HCT116 (cell line): ENCODE measurements at regions not wholly inside any gene's neighbourhood (a gene's known extent, or its start where the extent isn't known, plus 50 kb on each side); places are given as distances from the start of the nearest gene placed in this dataset.
"Not testable (repeated sequence)": the region's sequence is repeated elsewhere in the genome, so short reads cannot be mapped to it uniquely, and the experiment has no call there.

Experiments
- ATAC-seq: fragments of 200-7000 bp; cut with Tn5 transposase; 2 replicates; pipeline ENCODE4 v1.9.1; 2020; ENCODE audit warnings: mild to moderate bottlenecking, moderate library complexity
- BruUV-seq: library from RNA; stranded (reverse); fragments of 400-500 nt; replicated peaks from 2 replicates; lab custom pipeline; 2021; lab: Mats Ljungman, UMichigan
- CTCF ChIA-PET: fragments of 300-600 bp; sonication (Branson Sonifier 250); formaldehyde crosslinking; loops from one replicate; lab custom pipeline; 2021; ENCODE audit warnings: antibody characterized with exemption; lab: Charles Lee
- POLR2A ChIA-PET: fragments of 300-600, 350-600 bp; sonication (Branson Sonifier 250); formaldehyde crosslinking; loops from one replicate; lab custom pipeline; 2021; ENCODE audit warnings: antibody characterized with exemption; lab: Charles Lee
- RAD21 ChIA-PET, 2 experiments: fragments of 300-600 bp; sonication (Branson Sonifier 250); formaldehyde crosslinking; loops; one replicate each; lab custom pipeline; 2023; ENCODE audit warnings: low total read pairs in 2 of 2; ENCODE audit not compliant: uncharacterized antibody in 2 of 2, unreplicated experiment in 2 of 2, low non-redundant PET in 1 of 2; lab: Charles Lee
- DNase-seq: peaks from one replicate; pipeline ENCODE4 v3.0.0-alpha.2; 2010; ENCODE audit warnings: low read depth, low spot score
- H2AFZ ChIP-seq: fragments of 200-600 bp; shearing (Covaris generic), sonication (generic); 2 replicates; pipeline ENCODE4 v1.6.1; 2017; ENCODE audit warnings: low read depth, mixed run types, mixed read lengths, antibody characterized with exemption, low read length; ENCODE audit not compliant: poor library complexity, severe bottlenecking
- H3K27ac ChIP-seq: 2 replicates; pipeline ENCODE4 v1.5.1; 2012; ENCODE audit warnings: low read depth, low read length
- H3K27me3 ChIP-seq: fragments of 200-600 bp; sonication (generic); 2 replicates; pipeline ENCODE4 v1.6.1; 2016; ENCODE audit warnings: mixed run types, low read length, mixed read lengths; ENCODE audit not compliant: insufficient read depth
- H3K36me3 ChIP-seq, 2 experiments: fragments of 200-500 bp in 1 of 2; fragments of 200-600 bp in 1 of 2; sonication (Bioruptor generic) in 1 of 2; sonication (generic) in 1 of 2; 2 replicates each; pipeline versions ENCODE4 v1.5.1 to v1.6.1; 2014 to 2016; ENCODE audit warnings: low read length in 2 of 2, inconsistent platforms in 1 of 2, mixed read lengths in 1 of 2, mixed run types in 1 of 2; ENCODE audit not compliant: insufficient read depth in 2 of 2, control insufficient read depth in 1 of 2
- H3K4me1 ChIP-seq, 2 experiments: fragments of 200-600 bp in 1 of 2; sonication (generic) in 1 of 2; 2 replicates each; pipeline versions ENCODE4 v1.5.1 to v1.6.1; 2012 to 2017; ENCODE audit warnings: low read length in 2 of 2, inconsistent platforms in 1 of 2, mild to moderate bottlenecking in 1 of 2, mixed read lengths in 1 of 2, mixed run types in 1 of 2, moderate library complexity in 1 of 2; ENCODE audit not compliant: insufficient read depth in 2 of 2, control insufficient read depth in 1 of 2
- H3K4me2 ChIP-seq: fragments of 200-600 bp; sonication (generic); 2 replicates; pipeline ENCODE4 v1.6.1; 2017; ENCODE audit warnings: mixed run types, low read length, mixed read lengths
- H3K4me3 ChIP-seq, 2 experiments: fragments of 200-600 bp in 1 of 2; sonication (generic) in 1 of 2; replicated peaks in 1 of 2; 2 replicates each; pipeline ENCODE4 v1.5.1; 2011 to 2016; ENCODE audit warnings: low read length in 2 of 2, control low read depth in 1 of 2, low read depth in 1 of 2, mild to moderate bottlenecking in 1 of 2, mixed read lengths in 1 of 2, mixed run types in 1 of 2
- H3K79me2 ChIP-seq: fragments of 200-600 bp; sonication (generic); 2 replicates; pipeline ENCODE4 v1.6.1; 2017; ENCODE audit warnings: mild to moderate bottlenecking, mixed run types, low read length, moderate library complexity, mixed read lengths; ENCODE audit not compliant: insufficient read depth
- H3K9ac ChIP-seq: fragments of 200-600 bp; sonication (generic); 2 replicates; pipeline ENCODE4 v1.6.1; 2016; ENCODE audit warnings: low read length, mixed read lengths
- H3K9me2 ChIP-seq: fragments of 200-600 bp; sonication (generic), shearing (Covaris generic); 2 replicates; pipeline ENCODE4 v1.6.1; 2017; ENCODE audit warnings: mixed run types, mild to moderate bottlenecking, moderate library complexity; ENCODE audit not compliant: insufficient read depth
- H3K9me3 ChIP-seq, 2 experiments: fragments of 200-500 bp in 1 of 2; fragments of 200-600 bp in 1 of 2; sonication (Bioruptor generic) in 1 of 2; sonication (generic) in 1 of 2; 2 replicates each; pipeline ENCODE4 v1.6.1; 2014 to 2017; ENCODE audit warnings: low read length in 2 of 2, mixed read lengths in 2 of 2, inconsistent platforms in 1 of 2, low read depth in 1 of 2, mild to moderate bottlenecking in 1 of 2, mixed run types in 1 of 2, moderate library complexity in 1 of 2; ENCODE audit not compliant: control insufficient read depth in 1 of 2, insufficient read depth in 1 of 2
- H4K20me1 ChIP-seq: fragments of 200-600 bp; sonication (generic), shearing (Covaris generic); 2 replicates; pipeline ENCODE4 v1.6.1; 2017; ENCODE audit warnings: mixed run types, mild to moderate bottlenecking, moderate library complexity; ENCODE audit not compliant: insufficient read depth
- ATF3 ChIP-seq: IDR thresholded peaks from 2 replicates; pipeline ENCODE4 v1.6.1; 2012
- CBX3 ChIP-seq: IDR thresholded peaks from 2 replicates; pipeline ENCODE4 v1.6.1; 2012; ENCODE audit warnings: low read depth
- CEBPB ChIP-seq: IDR thresholded peaks from 2 replicates; pipeline ENCODE4 v1.6.1; 2012; ENCODE audit warnings: low read depth
- EGR1 ChIP-seq: IDR thresholded peaks from 2 replicates; pipeline ENCODE4 v1.6.1; 2012; ENCODE audit warnings: low read depth
- ELF1 ChIP-seq: IDR thresholded peaks from 2 replicates; pipeline ENCODE4 v1.6.1; 2012; ENCODE audit warnings: low read depth, borderline replicate concordance
- EZH2 ChIP-seq: fragments of 200-600 bp; sonication (generic); IDR thresholded peaks from 2 replicates; pipeline ENCODE4 v1.6.1; 2017; ENCODE audit warnings: antibody characterized with exemption, mixed run types
- EZH2phosphoT487 ChIP-seq: fragments of 200-600 bp; IDR thresholded peaks from 2 replicates; pipeline ENCODE4 v1.6.1; 2018; ENCODE audit warnings: antibody characterized with exemption, borderline replicate concordance
- FOSL1 ChIP-seq: IDR thresholded peaks from 2 replicates; pipeline ENCODE4 v1.6.1; 2012; ENCODE audit warnings: low read depth
- JUND ChIP-seq: IDR thresholded peaks from 2 replicates; pipeline ENCODE4 v1.6.1; 2012
- MAX ChIP-seq: IDR thresholded peaks from 2 replicates; pipeline ENCODE4 v1.6.1; 2012
- POLR2A ChIP-seq: IDR thresholded peaks from 2 replicates; pipeline ENCODE4 v1.7.0; 2011; ENCODE audit warnings: borderline replicate concordance; ENCODE audit not compliant: insufficient read depth, insufficient read length; ENCODE audit errors: extremely low read depth
- POLR2AphosphoS5 ChIP-seq: IDR thresholded peaks from 2 replicates; pipeline ENCODE4 v1.6.1; 2011; ENCODE audit warnings: mild to moderate bottlenecking, low read depth, low read length, moderate library complexity
- RAD21 ChIP-seq: IDR thresholded peaks from 2 replicates; pipeline ENCODE4 v1.6.1; 2012; ENCODE audit warnings: low read depth, mild to moderate bottlenecking
- SIN3A ChIP-seq: IDR thresholded peaks from 2 replicates; pipeline ENCODE4 v1.6.1; 2012; ENCODE audit warnings: low read depth
- YY1 ChIP-seq: IDR thresholded peaks from 2 replicates; pipeline ENCODE4 v1.6.1; 2011; ENCODE audit warnings: low read length, low read depth, moderate library complexity, mild to moderate bottlenecking; ENCODE audit not compliant: insufficient replicate concordance; ENCODE audit errors: extremely low read depth
- ZNF274 ChIP-seq: fragments of 200-500 bp; sonication (Bioruptor generic); IDR thresholded peaks from 2 replicates; pipeline ENCODE4 v1.6.1; 2014; ENCODE audit warnings: mild to moderate bottlenecking, low read depth, low read length, inconsistent platforms
- intact Hi-C: fragments of 100-400 bp; cut with micrococcal nuclease; formaldehyde crosslinking; loops from 2 replicates; pipeline ENCODE4 v1.10.0; 2022
- TF ChIP-seq, protein P1 (sequence below): IDR thresholded peaks from 2 replicates; pipeline ENCODE4 v1.6.1; 2011; ENCODE audit warnings: mild to moderate bottlenecking, low read length, moderate library complexity; ENCODE audit not compliant: insufficient replicate concordance; ENCODE audit errors: extremely low read depth

GRCh38 chr21:17279663-17280062, 233.2 kb upstream of the CXADR start:
- Histone ChIP-seq H3K9me2 (no peaks in the 10 kb centered on the region), H3K4me3 (no peak overlapping the region), H3K4me2 (no peak overlapping the region), H3K36me3 (no peaks in the 10 kb centered on the region), H2AFZ (no peak overlapping the region), H4K20me1 (no peaks in the 10 kb centered on the region), H3K9ac (no peak overlapping the region), H3K79me2 (no peaks in the 10 kb centered on the region)
- ATAC-seq (no peak), DNase-seq (no peak)
- POLR2A ChIA-PET: no interaction called here
- RAD21 ChIA-PET: no interaction called here
- no TSS peak for BruUV-seq
- TF ChIP-seq EZH2 (no peak), EZH2phosphoT487 (no peak), MAX (no peak), EGR1 (no peak), CBX3 (no peak), YY1 (no peak), ATF3 (no peak), CEBPB (no peak), JUND (no peak), ZNF274 (no peak), ELF1 (no peak), RAD21 (no peak), POLR2AphosphoS5 (no peak), SIN3A (no peak), FOSL1 (no peak), POLR2A (no peak)
- TF ChIP-seq, protein P1, sequence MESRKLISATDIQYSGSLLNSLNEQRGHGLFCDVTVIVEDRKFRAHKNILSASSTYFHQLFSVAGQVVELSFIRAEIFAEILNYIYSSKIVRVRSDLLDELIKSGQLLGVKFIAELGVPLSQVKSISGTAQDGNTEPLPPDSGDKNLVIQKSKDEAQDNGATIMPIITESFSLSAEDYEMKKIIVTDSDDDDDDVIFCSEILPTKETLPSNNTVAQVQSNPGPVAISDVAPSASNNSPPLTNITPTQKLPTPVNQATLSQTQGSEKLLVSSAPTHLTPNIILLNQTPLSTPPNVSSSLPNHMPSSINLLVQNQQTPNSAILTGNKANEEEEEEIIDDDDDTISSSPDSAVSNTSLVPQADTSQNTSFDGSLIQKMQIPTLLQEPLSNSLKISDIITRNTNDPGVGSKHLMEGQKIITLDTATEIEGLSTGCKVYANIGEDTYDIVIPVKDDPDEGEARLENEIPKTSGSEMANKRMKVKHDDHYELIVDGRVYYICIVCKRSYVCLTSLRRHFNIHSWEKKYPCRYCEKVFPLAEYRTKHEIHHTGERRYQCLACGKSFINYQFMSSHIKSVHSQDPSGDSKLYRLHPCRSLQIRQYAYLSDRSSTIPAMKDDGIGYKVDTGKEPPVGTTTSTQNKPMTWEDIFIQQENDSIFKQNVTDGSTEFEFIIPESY: no peak
- TF ChIP-seq, all 23 proteins: peak for 0
- Histone ChIP-seq H3K4me1 (no peaks in the 10 kb centered on the region), H3K27me3 (no peaks in the 10 kb centered on the region), H3K27ac (no peak overlapping the region), H3K9me3 (peaks cover 0 to 9% of the 10 kb centered on the region in 2 experiments; a peak in 1 of 4 replicates)
- CTCF ChIA-PET: no interaction called here
- intact Hi-C loops: no loop called here

- RAD21 ChIA-PET, BruUV-seq, DNase-seq, H3K9ac ChIP-seq, H3K27ac ChIP-seq, H3K9me2 ChIP-seq, H2AFZ ChIP-seq, ATAC-seq, H3K9me3 ChIP-seq, H4K20me1 ChIP-seq, CTCF ChIA-PET, intact Hi-C loops, H3K4me3 ChIP-seq, POLR2A ChIA-PET, H3K27me3 ChIP-seq, H3K36me3 ChIP-seq, H3K4me1 ChIP-seq, H3K4me2 ChIP-seq, H3K79me2 ChIP-seq: not testable (repeated sequence)
These were observed 219.8 kb upstream of the CXADR start for GRCh38 chr21:17293016-17293562.
